Vagina (tissue), 2 donors: ENCODE measurements at regions not wholly inside any gene's neighbourhood (a gene's known extent, or its start where the extent isn't known, plus 50 kb on each side); places are given as distances from the start of the nearest gene placed in this dataset.

ENCODE experiments used
- CTCF ChIP-seq, 3 experiments: fragments of 450-650 bp in 2 of 3; fragments of 200-600 bp in 1 of 3; sonication (generic) in 1 of 3; IDR thresholded peaks; one replicate each; pipeline ENCODE4 v1.5.1; 2017 to 2019; ENCODE audit warnings: antibody characterized with exemption in 3 of 3, mild to moderate bottlenecking in 2 of 3, moderate library complexity in 2 of 3
- POLR2A ChIP-seq, 2 donors: fragments of 450-650 bp; IDR thresholded peaks; one replicate each; pipeline ENCODE4 v1.6.1; 2017; ENCODE audit warnings: antibody characterized with exemption in 2 of 2, mild to moderate bottlenecking in 2 of 2, moderate library complexity in 2 of 2
- POLR2AphosphoS5 ChIP-seq, 2 donors: sonication (generic); formaldehyde crosslinking; IDR thresholded peaks; one replicate each; pipeline ENCODE4 v1.9.0; 2017; ENCODE audit warnings: antibody characterized with exemption in 2 of 2, mild to moderate bottlenecking in 2 of 2, low read depth in 1 of 2; ENCODE audit not compliant: insufficient read depth in 1 of 2

DNA sequence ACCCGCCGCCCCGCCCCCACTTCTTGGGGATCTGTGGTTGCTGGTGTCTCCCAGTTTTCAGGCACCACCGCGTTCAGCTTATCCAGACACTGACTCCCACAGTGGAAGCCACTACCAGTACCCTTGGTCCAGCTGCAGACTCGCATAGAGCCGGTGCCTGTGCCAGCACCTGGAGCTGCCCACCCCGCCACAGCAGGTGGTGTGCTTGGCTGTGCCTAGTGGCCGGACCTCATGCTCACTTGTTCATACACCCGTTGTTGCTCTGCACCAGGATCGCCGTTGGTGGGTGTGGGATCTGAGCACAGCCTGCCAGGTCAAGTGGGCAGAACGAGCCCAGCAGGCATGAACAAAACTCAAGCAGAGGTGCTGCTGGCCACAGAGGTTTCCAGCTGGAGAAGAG, 673.2 kb downstream of the RERGL start:
- TF ChIP-seq CTCF (IDR thresholded peaks at IDR 0.05) (no peak), POLR2A (IDR thresholded peaks at IDR 0.05) (no peak), POLR2AphosphoS5 (IDR thresholded peaks at IDR 0.05; ENCODE audit: insufficient read depth in 1 of 2, low read depth in 1 of 2) (no peak)
